ENCODE measurements at regions not wholly inside any gene's neighbourhood (a gene's known extent, or its start where the extent isn't known, plus 50 kb on each side); places are given as distances from the start of the nearest gene placed in this dataset.

- no peak for DNase-seq
- no peak overlapping the region for H3K4me3 ChIP-seq
- H3K27ac ChIP-seq: no peak overlapping the region
- no peaks in the 10 kb centered on the region for H3K4me1 ChIP-seq (replicated peaks in 1 of 2)
- H3K9me3 ChIP-seq (replicated peaks in 1 of 3): no peaks in the 10 kb centered on the region
- intact Hi-C loops (cut with DNase I): no loop called here
- TF ChIP-seq CTCF (IDR thresholded peaks at IDR 0.05) (no peak), POLR2A (IDR thresholded peaks at IDR 0.05) (no peak)
- no peaks in the 10 kb centered on the region for H3K27me3 ChIP-seq
- H3K36me3 ChIP-seq (replicated peaks in 1 of 2): no peaks in the 10 kb centered on the region
- WGBS, 4 donors: 82 to 94% (median 90%) methylated on average over 1 of the region's 1 CpG
Measured at GRCh38 chr13:65103351-65103750, 2126.8 kb downstream of the PCDH9 start.

GRCh38 chr13:65095161-65096082 is 2134.7 kb downstream of the PCDH9 start:
- 69 to 72% (median 70%) methylated on average over 9 of the region's 9 CpGs for WGBS, 4 donors
- intact Hi-C loops (cut with DNase I): no loop called here

GRCh38 chr13:65093357-65093756 is 2136.8 kb downstream of the PCDH9 start:
- no peaks in the 10 kb centered on the region for H3K27me3 ChIP-seq
- H3K4me3 ChIP-seq: no peak overlapping the region
- 58 to 69% (median 67%) methylated on average over 3 of the region's 3 CpGs for WGBS, 4 donors
- DNase-seq: no peak
- no peaks in the 10 kb centered on the region for H3K36me3 ChIP-seq (replicated peaks in 1 of 2)
- no peak overlapping the region for H3K27ac ChIP-seq
- no peaks in the 10 kb centered on the region for H3K9me3 ChIP-seq (replicated peaks in 1 of 3)
- H3K4me1 ChIP-seq (replicated peaks in 1 of 2): no peaks in the 10 kb centered on the region
- TF ChIP-seq POLR2A (IDR thresholded peaks at IDR 0.05): no peak
- no peak for TF ChIP-seq CTCF (IDR thresholded peaks at IDR 0.05)
- intact Hi-C loops (cut with DNase I): no loop called here

More at GRCh38 chr13:65095161-65096082, 2134.7 kb downstream of the PCDH9 start:
- Histone ChIP-seq H3K36me3 (replicated peaks in 1 of 2) (no peaks in the 10 kb centered on the region), H3K4me3 (no peak overlapping the region), H3K4me1 (replicated peaks in 1 of 2) (no peaks in the 10 kb centered on the region), H3K9me3 (replicated peaks in 1 of 3) (no peaks in the 10 kb centered on the region), H3K27me3 (no peaks in the 10 kb centered on the region), H3K27ac (no peak overlapping the region)
- no peak for DNase-seq
- TF ChIP-seq CTCF (IDR thresholded peaks at IDR 0.05) (no peak), POLR2A (IDR thresholded peaks at IDR 0.05) (no peak)

- Histone ChIP-seq H3K27me3 (no peaks in the 10 kb centered on the region), H3K4me1 (replicated peaks in 1 of 2) (no peaks in the 10 kb centered on the region), H3K27ac (no peak overlapping the region), H3K36me3 (replicated peaks in 1 of 2) (no peaks in the 10 kb centered on the region), H3K9me3 (replicated peaks in 1 of 3) (no peaks in the 10 kb centered on the region), H3K4me3 (no peak overlapping the region)
- intact Hi-C loops (cut with DNase I): no loop called here
- WGBS, 4 donors: 50 to 65% (median 61%) methylated on average over 2 of the region's 2 CpGs
- TF ChIP-seq CTCF (IDR thresholded peaks at IDR 0.05) (no peak), POLR2A (IDR thresholded peaks at IDR 0.05) (no peak)
- no peak for DNase-seq
Measured at GRCh38 chr13:65091031-65091430, 2139.1 kb downstream of the PCDH9 start.
